ENCODE measurements at regions not wholly inside any gene's neighbourhood (a gene's known extent, or its start where the extent isn't known, plus 50 kb on each side); places are given as distances from the start of the nearest gene placed in this dataset.

DNA sequence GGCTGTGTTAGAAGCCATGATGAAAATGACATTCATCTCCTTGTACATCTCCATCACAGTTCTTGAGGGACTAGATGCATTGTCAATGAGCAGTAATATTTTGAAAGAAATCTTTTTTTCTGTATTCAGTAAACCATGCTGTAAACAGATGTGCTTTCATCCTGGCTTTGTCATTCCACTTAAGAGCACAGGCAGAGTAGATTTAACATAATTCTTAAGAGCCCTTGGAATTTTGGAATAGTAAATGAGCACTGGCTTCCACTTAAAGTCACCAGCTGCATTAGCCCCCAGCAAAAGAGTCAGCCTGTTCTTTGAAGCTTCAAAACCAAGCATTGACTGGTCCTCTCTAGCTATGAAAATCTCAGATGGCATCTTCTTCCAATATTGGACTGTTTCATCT, 197.8 kb upstream of the HDDC2 start:
- DNase-seq, result no peak

- DNase-seq, result no peak
Measured at GRCh38 chr6:125503181-125503580, 201.4 kb upstream of the HDDC2 start.

DNA sequence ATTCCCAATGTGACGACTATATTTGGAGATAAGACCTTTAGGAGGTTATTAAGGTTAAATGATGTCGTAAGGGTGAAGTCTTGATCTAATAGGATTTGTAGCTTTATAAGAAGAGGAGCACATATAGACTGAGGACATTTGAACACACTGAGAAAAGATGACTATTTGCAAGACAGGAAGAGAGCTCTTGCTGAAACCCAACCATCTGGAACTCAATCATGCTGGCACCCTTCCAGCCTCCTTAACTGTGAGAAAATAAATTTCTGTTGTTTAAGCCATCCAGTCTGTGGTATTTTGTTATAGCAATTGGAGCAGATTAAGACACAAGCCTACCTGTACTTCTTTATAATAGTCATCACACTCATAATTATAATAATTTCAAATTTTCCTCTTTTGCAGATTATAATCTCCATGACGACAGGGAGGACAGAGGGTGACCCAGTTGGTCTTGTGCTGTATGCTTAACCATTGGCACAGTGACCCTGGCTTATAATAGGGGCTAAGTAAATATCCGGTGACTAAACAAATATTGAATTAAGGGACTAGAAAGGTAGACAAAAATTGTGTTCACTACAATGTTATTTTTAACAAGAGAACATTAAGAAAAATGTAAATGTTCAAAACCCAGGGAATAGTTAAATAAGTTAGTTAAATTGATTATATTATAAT, 206.4 kb upstream of the HDDC2 start:
- peak; percentile 29 for DNase-seq

- DNase-seq, result no peak
Measured at GRCh38 chr6:125508793-125509192, 207.0 kb upstream of the HDDC2 start.

DNA sequence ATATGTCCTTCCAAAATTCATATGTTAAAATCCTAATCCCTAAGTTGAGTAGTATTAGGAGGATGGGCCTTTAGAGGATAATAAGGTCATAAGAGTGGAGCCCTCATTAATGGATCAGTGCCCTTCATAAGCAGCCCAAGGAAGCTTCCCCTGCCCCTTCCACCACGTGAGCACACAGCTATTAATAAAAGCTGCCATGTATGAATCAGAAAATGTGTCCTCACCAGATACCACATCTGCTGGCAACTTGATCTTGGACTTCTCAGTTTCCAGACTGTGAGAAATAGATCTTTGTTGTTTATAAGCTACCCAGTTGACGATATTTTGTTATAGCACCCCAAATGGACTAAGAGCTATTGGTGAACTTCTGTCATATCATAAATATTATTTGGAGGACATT, 207.7 kb upstream of the HDDC2 start:
- no peak for DNase-seq

DNA sequence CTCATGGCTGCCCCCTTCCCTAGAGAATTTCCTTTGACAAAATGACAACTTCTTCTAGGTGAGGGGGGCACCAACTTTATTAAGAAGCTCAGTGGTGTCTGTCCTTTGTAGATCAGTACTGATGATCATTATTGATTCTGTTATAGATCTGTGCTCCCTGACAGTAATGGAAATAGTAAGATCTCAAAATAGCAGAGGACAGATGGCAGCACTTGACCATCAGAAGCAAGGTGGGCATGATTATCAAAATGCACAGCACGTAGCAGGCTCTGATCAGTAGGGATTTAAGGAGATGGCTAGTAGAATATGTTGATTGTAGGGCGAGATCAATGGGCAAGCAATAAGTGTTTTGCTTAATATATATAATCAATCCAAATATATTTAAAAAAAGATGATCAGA, 208.6 kb upstream of the HDDC2 start:
- DNase-seq, result no peak

GRCh38 chr6:125511809-125512396, 210.1 kb upstream of the HDDC2 start:
- DNase-seq, result no peak

DNA sequence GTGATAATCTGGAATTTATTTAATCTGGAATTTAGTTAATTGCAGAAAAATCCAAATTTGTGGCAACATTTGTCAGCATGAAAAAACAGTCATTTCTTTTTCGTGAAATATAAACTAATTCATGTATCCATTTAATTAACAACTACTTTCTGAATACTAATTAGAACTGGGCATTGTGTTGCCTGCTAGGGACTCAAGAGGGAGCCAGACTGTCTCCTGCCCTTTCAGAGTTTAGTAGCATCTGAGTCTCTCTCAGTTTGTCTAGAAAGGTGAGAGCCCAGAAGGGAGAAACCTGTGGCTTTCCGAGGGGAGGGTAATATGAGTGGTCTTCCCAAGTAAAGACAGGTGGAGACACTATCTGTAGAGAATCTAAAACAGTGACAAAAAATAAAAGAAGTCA, 210.9 kb upstream of the HDDC2 start:
- no peak for DNase-seq

GRCh38 chr6:125513978-125514377, 212.2 kb upstream of the HDDC2 start:
- DNase-seq, result no peak

- no peak for DNase-seq
Measured at GRCh38 chr6:125516644-125517043, 214.9 kb upstream of the HDDC2 start.

DNA sequence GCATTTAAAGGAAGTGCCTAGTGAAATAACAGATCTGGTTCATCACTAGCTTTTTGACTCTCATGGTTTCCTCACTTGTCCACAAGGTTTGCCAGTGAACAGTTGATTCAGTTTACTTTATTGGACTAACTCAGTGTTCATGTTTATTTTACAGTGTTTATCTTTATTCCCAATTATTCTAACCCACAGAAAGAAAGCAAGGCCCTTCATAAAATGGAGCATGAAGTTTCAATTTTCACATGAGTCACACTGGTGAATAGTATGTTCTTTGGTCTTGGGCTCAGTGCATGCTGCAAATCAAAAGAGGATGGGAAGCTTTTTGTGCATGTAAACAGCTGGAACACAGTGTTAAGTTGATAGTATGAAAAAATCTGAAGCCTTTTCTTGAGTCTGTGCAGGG, 217.6 kb upstream of the HDDC2 start:
- DNase-seq, result no peak

- no peak for DNase-seq
Measured at GRCh38 chr6:125524356-125524755, 222.6 kb upstream of the HDDC2 start.

DNA sequence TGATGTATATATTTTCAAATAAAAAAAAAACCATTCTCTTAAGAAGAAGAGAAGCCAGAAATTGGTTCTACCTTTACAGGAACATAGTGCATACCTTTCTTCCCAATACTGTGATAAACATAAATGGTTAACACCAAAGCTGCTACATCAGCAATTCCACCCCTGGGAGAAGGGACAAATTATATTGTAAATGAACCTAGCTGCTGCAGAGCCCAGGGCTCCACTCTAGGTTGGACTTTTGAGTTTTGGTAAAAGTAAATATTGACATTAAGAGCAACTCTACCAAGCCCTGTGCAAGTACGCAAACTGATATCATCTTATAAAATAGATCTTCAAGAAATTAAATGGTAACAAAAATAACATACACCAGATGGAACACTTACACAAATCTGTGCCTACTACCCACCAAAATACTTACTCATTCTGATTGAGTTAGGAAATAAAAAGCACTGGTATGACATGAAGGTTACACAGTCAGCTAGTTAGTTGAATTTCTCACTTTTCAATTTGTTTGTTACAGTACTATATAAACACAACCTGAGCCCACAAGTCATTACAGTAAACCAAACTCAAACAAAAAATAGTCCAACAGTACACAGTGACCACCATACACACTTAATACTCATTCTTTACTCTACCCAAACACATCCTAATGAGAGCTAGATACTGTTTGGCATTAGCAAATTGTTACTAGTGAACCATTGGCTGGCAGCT, 223.3 kb upstream of the HEY2 start:
- DNase-seq, result no peak

DNA sequence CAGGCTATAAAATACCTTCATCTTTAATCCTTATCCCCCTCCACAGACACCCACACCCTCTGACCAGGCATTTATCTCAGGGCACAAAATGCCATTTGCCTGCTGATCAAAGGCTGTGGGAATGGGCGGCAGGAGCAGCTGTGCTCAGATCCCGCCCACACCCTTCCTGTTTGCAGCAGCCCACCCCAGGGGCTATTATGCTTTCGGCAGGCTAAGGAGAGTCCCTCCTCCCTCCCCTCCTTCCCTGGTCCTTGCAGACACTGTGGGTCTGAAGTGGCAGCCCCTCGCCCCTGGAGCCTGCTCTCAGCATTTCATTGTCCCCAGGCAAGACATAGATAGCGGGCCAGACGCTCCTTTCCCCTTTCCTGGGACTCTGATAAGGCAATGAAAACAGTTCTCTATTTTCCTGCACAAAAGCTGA, 220.8 kb upstream of the HEY2 start:
- peak; percentile 22 for DNase-seq

- no peak for DNase-seq
Measured at GRCh38 chr6:125529061-125529460, 220.4 kb upstream of the HEY2 start.

GRCh38 chr6:125533710-125534397, 215.6 kb upstream of the HEY2 start:
- DNase-seq, result no peak

- DNase-seq, result no peak
Measured at GRCh38 chr6:125534430-125535263, 214.8 kb upstream of the HEY2 start.

- no peak for DNase-seq
Measured at GRCh38 chr6:125537090-125537489, 212.3 kb upstream of the HEY2 start.

DNA sequence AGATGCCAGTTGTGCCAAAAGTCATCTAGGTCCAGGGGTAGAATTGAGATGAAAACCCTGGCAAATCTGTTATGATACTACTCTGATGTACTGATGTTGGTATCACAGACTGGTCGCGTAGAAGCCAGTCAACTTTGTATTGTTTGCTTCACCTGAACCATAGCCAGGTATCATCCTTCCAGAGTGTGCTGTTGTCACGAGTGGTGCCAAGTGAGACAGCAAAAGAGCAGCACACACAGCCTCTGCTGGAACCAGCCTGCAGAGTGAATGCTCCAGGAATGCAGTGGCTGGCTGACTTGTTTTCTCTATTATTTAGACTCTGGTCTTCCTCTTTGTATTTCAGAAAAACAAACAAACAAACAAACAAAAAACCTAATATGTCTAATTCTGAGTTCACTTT, 209.5 kb upstream of the HEY2 start:
- DNase-seq, result no peak

DNA sequence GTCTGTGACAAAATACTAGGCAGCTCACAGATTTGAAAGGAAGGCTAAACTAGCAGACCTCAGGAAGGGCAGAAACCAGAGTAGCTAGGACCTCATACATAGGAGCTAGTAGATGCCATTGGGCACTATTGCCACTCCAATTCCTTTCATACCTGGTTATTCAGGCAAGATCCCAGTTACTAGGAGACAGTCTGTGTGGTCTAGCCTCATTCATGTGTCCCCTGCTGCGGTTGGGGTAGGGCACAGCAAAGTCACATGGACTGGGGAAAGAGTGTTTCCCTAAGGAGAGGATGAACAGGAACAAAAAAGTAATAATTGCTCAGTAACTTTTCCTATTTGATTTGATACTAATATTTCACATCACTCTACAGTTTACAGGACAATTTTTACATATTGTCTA, 204.6 kb upstream of the HEY2 start:
- DNase-seq, result no peak

DNA sequence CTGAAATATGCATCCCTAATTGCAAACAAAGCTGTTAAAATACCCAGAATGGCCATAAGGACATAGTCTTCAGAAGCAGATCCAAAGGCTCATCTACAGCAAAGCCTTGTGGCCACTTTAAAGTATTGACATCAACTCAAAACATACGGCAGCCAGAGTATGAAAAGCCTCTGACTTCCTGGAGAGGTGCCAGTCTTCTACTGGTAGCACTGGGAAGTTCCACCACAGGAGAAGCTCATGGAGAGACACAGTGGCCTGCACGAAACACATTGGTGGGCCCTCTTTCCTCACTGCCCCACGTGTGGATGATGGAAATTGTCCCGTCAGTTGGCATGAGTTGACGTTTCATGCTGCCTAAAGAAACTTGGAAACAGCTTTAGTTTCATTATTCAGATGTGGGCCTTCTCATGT, 202.6 kb upstream of the HEY2 start:
- DNase-seq, result no peak

GRCh38 chr6:125547381-125547780, 202.1 kb upstream of the HEY2 start:
- no peak for DNase-seq
